RWPE2 (cell line): ENCODE measurements at regions not wholly inside any gene's neighbourhood (a gene's known extent, or its start where the extent isn't known, plus 50 kb on each side); places are given as distances from the start of the nearest gene placed in this dataset.

Source experiments
- ATAC-seq: fragments of 200-7000 bp; cut with Tn5 transposase; 3 replicates; pipeline ENCODE4 v1.9.1; 2021; ENCODE audit warnings: low read depth
- DNase-seq: peaks from one replicate; pipeline ENCODE4 v3.0.0-alpha.2; 2020; ENCODE audit warnings: low spot score
- H3K27ac ChIP-seq: fragments of 450-650 bp; 2 replicates; pipeline ENCODE4 v1.5.1; 2017; ENCODE audit warnings: mild to moderate bottlenecking; ENCODE audit not compliant: poor library complexity, severe bottlenecking
- H3K27me3 ChIP-seq: fragments of 250-450 bp; sonication (Bioruptor Pico); 2 replicates; pipeline ENCODE4 v1.5.1; 2021; ENCODE audit warnings: mild to moderate bottlenecking, moderate library complexity; ENCODE audit not compliant: insufficient read depth, poor library complexity, severe bottlenecking
- H3K36me3 ChIP-seq: fragments of 250-450 bp; sonication (Bioruptor Pico); 2 replicates; pipeline ENCODE4 v1.5.1; 2020; ENCODE audit warnings: low read depth, mild to moderate bottlenecking, moderate library complexity
- H3K4me1 ChIP-seq: fragments of 250-450 bp; sonication (Bioruptor Pico); 2 replicates; pipeline ENCODE4 v1.5.1; 2021; ENCODE audit warnings: mild to moderate bottlenecking, moderate library complexity; ENCODE audit not compliant: insufficient read depth, poor library complexity, severe bottlenecking
- H3K4me3 ChIP-seq: fragments of 250-450 bp; sonication (Bioruptor Pico); 2 replicates; pipeline ENCODE4 v1.5.1; 2021; ENCODE audit warnings: mild to moderate bottlenecking, moderate library complexity; ENCODE audit not compliant: severe bottlenecking
- H3K9me3 ChIP-seq: fragments of 250-450 bp; sonication (Bioruptor Pico); 2 replicates; pipeline ENCODE4 v1.5.1; 2021; ENCODE audit warnings: mild to moderate bottlenecking, moderate library complexity; ENCODE audit not compliant: severe bottlenecking
- TF ChIP-seq, protein P1 (sequence below): fragments of 450-650 bp; IDR thresholded peaks from one replicate; pipeline ENCODE4 v1.5.1; 2017; ENCODE audit warnings: mild to moderate bottlenecking, moderate library complexity; ENCODE audit not compliant: poor library complexity, severe bottlenecking

DNA sequence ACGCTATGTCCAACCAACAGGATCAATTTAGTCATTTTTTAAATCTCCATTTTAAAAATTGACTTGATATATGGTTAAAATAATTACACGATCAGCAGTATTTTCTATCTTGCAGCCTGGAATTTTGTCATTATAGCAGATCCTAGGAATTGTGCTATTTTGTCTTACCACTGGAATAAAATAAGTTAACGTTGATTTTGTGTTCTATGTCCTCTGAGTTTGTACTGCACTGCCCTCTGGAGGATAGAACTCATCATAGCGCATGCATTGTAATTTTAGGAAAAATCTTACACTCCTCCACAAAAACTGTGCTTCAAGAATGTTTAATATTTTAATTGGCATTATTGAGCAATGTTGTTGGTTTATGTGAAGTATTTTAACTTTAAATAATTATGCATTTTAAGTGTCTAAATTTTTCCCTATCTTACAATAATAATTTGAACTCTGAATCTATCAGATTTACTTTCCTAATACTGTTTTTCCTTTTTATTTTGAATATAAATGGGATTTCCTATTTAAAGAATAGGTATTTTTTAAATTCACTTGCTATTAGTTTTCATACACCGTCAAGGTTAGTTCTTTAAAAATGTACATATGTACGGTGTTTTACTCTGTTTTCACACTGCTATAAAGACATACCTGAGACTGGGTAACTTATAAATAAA lies 220.1 kb downstream of the PPP1R3A start:
- no peak overlapping the region for H3K4me3 ChIP-seq
- DNase-seq (no peak), ATAC-seq (no peak)
- TF ChIP-seq, protein P1, sequence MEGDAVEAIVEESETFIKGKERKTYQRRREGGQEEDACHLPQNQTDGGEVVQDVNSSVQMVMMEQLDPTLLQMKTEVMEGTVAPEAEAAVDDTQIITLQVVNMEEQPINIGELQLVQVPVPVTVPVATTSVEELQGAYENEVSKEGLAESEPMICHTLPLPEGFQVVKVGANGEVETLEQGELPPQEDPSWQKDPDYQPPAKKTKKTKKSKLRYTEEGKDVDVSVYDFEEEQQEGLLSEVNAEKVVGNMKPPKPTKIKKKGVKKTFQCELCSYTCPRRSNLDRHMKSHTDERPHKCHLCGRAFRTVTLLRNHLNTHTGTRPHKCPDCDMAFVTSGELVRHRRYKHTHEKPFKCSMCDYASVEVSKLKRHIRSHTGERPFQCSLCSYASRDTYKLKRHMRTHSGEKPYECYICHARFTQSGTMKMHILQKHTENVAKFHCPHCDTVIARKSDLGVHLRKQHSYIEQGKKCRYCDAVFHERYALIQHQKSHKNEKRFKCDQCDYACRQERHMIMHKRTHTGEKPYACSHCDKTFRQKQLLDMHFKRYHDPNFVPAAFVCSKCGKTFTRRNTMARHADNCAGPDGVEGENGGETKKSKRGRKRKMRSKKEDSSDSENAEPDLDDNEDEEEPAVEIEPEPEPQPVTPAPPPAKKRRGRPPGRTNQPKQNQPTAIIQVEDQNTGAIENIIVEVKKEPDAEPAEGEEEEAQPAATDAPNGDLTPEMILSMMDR = peak; percentile 91
- H3K36me3 ChIP-seq = no peaks in the 10 kb centered on the region
- no peaks in the 10 kb centered on the region for H3K9me3 ChIP-seq
- no peak overlapping the region for H3K27ac ChIP-seq
- no peaks in the 10 kb centered on the region for H3K4me1 ChIP-seq
- H3K27me3 ChIP-seq = peaks cover 3% of the 10 kb centered on the region

DNA sequence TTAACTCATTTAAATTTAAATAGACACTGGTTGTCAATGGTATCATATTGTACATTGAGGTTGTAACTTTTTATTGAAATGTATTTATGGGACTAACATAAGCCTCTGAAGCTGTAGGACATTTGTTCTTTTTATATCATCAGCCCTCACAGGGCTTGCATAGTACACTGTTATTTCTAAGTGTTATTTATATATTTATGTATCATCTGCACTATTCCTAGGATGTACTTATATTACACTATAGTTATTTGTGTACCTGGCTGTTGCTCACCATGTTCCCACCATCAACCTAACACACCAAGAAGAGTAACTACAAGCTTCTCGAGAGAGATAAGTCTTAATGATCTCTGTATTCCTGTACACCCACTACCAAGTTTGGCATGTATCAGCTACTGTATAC lies 224.7 kb downstream of the PPP1R3A start:
- ATAC-seq (no peak), DNase-seq (no peak)
- Histone ChIP-seq H3K4me3 (no peak overlapping the region), H3K27me3 (no peaks in the 10 kb centered on the region), H3K36me3 (no peaks in the 10 kb centered on the region), H3K9me3 (no peaks in the 10 kb centered on the region), H3K27ac (no peak overlapping the region), H3K4me1 (no peaks in the 10 kb centered on the region)
- TF ChIP-seq, protein P1 = no peak

DNA sequence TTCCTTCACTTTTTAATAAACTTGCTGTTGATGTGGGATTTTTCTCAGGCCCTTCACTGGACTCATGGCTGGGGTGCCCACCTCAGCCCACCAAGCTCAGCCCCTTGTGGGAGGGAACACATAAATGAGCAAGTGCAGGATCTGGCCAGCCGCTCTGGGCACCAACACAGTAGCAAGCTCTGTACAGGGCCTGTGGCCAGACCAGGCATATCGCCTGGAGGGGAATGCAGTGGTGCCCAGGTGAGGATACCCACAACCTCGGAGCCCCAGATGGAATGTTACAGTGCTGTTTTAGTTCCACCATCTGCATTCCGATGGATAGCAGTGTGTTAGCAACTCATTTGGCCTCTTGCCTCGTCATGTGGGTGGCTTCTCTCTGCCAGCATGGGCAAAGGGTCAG lies 234.6 kb downstream of the PPP1R3A start:
- ATAC-seq = no peak
- Histone ChIP-seq H3K9me3 (no peaks in the 10 kb centered on the region), H3K27me3 (no peaks in the 10 kb centered on the region), H3K36me3 (no peaks in the 10 kb centered on the region), H3K4me1 (no peaks in the 10 kb centered on the region), H3K27ac (no peak overlapping the region), H3K4me3 (no peak overlapping the region)
- TF ChIP-seq, protein P1 = no peak
- no peak for DNase-seq

DNA sequence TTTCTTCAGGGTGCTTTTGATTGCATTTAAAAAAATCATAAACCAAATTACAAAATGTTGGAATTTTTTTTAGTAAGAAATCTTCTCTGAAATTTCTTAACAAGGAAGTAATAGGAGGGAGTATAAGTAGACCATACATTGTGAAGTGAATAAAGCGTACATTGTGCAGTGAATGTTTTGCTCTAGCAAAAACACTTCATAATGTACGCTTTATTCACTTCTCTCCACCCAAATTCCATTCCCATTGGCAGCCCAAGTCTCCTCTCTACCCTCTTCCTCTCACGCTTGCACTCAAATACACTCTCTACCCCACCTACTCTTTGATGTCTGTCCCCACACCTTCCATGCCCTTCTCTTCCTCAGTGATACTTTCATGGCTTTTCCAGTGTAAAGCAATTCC lies 241.0 kb downstream of the PPP1R3A start:
- DNase-seq = no peak
- no peak overlapping the region for H3K4me3 ChIP-seq
- no peaks in the 10 kb centered on the region for H3K4me1 ChIP-seq
- H3K9me3 ChIP-seq = no peaks in the 10 kb centered on the region
- H3K27ac ChIP-seq = no peak overlapping the region
- no peaks in the 10 kb centered on the region for H3K36me3 ChIP-seq
- TF ChIP-seq, protein P1 = no peak
- ATAC-seq = no peak
- no peaks in the 10 kb centered on the region for H3K27me3 ChIP-seq

DNA sequence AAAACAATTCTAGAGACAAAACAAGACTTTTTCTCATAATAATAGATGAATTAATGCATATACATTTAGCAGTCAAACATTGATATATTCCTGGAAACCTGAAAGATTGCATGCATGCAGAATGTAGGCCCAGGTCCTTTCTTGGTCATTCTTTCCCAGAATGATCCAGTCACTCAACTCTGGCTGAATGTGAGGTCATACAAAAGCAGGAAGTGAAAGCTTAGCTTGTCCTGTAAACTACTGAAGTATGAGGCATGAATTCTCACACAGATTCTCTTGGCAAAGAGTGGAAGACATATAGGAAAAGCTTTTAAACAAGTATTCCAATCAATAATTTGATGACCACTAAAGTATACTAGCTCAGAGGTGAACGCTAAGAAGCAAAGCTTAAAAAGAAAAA lies 253.9 kb downstream of the PPP1R3A start:
- Histone ChIP-seq H3K9me3 (peaks cover 4% of the 10 kb centered on the region), H3K27me3 (no peaks in the 10 kb centered on the region)

More for the DNA sequence above, 253.9 kb downstream of the PPP1R3A start:
- no peak for DNase-seq
- H3K4me1 ChIP-seq = no peaks in the 10 kb centered on the region
- no peaks in the 10 kb centered on the region for H3K36me3 ChIP-seq
- H3K4me3 ChIP-seq = no peak overlapping the region
- TF ChIP-seq, protein P1 = no peak
- H3K27ac ChIP-seq = no peak overlapping the region
- no peak for ATAC-seq
